ENCODE measurements at regions not wholly inside any gene's neighbourhood (a gene's known extent, or its start where the extent isn't known, plus 50 kb on each side); places are given as distances from the start of the nearest gene placed in this dataset.

- no peak overlapping the region for H2AFZ ChIP-seq (ENCODE audit: low read depth, low read length, poor library complexity, severe bottlenecking)
- H3K9me2 ChIP-seq (ENCODE audit: insufficient read depth), result no peaks in the 10 kb centered on the region
- no peak overlapping the region for H3K4me2 ChIP-seq (ENCODE audit: low read length)
- H3K79me2 ChIP-seq (ENCODE audit: insufficient read depth, low read length), result no peaks in the 10 kb centered on the region
- TF ChIP-seq SP1 (IDR thresholded peaks at IDR 0.05; ENCODE audit: low read depth) (no peak), POLR2A (IDR thresholded peaks at IDR 0.05; ENCODE audit: borderline replicate concordance, extremely low read depth, insufficient read depth, insufficient read length) (no peak), EZH2 (IDR thresholded peaks at IDR 0.05) (no peak), TCF7L2 (IDR thresholded peaks at IDR 0.05; ENCODE audit: borderline replicate concordance, extremely low read depth, insufficient read depth, insufficient read length) (no peak), RAD21 (IDR thresholded peaks at IDR 0.05; ENCODE audit: low read depth) (no peak), CEBPB (IDR thresholded peaks at IDR 0.05; ENCODE audit: low read depth) (no peak), JUND (IDR thresholded peaks at IDR 0.05) (no peak), EGR1 (IDR thresholded peaks at IDR 0.05; ENCODE audit: low read depth) (no peak), MAX (IDR thresholded peaks at IDR 0.05) (no peak), ELF1 (IDR thresholded peaks at IDR 0.05; ENCODE audit: borderline replicate concordance, low read depth) (no peak), EZH2phosphoT487 (IDR thresholded peaks at IDR 0.05; ENCODE audit: borderline replicate concordance) (no peak), ZFX (IDR thresholded peaks at IDR 0.05) (no peak), FOSL1 (IDR thresholded peaks at IDR 0.05; ENCODE audit: low read depth) (no peak), SIN3A (IDR thresholded peaks at IDR 0.05; ENCODE audit: low read depth) (no peak)
- H3K27me3 ChIP-seq (ENCODE audit: insufficient read depth, low read length), result no peaks in the 10 kb centered on the region
- H3K4me1 ChIP-seq (ENCODE audit: control insufficient read depth in 1 of 2, insufficient read depth in 2 of 2, low read length in 2 of 2), result peaks cover 0 to 18% of the 10 kb centered on the region in 2 experiments; a peak in 3 of 4 replicates
- no peak overlapping the region for H3K27ac ChIP-seq (ENCODE audit: low read depth, low read length)
- intact Hi-C loops (cut with micrococcal nuclease), result no loop called here
- RAD21 ChIA-PET (ENCODE audit: low non-redundant PET in 1 of 2, low total read pairs in 2 of 2, uncharacterized antibody in 2 of 2, unreplicated experiment in 2 of 2), result no interaction called here
- no peaks in the 10 kb centered on the region for H3K36me3 ChIP-seq (ENCODE audit: control insufficient read depth in 1 of 2, insufficient read depth in 2 of 2, low read length in 2 of 2)
- no peaks in the 10 kb centered on the region for H4K20me1 ChIP-seq (ENCODE audit: insufficient read depth)
- no peak overlapping the region for H3K4me3 ChIP-seq (replicated peaks in 1 of 2; ENCODE audit: low read depth in 1 of 2, low read length in 2 of 2)
- BruUV-seq (replicated peaks), result no TSS peak
- POLR2A ChIA-PET, result no interaction called here
- ATAC-seq, result no peak
- H3K9me3 ChIP-seq (ENCODE audit: control insufficient read depth in 1 of 2, insufficient read depth in 1 of 2, low read depth in 1 of 2, low read length in 2 of 2), result no peaks in the 10 kb centered on the region
- no peak overlapping the region for H3K9ac ChIP-seq (ENCODE audit: low read length)
- CTCF ChIA-PET, result no interaction called here
- DNase-seq (ENCODE audit: low read depth, low spot score), result no peak
Observed at GRCh38 chr2:150619607-150620330, 132.3 kb upstream of the RND3 start.
